Gastroesophageal sphincter (tissue), 3 donors: ENCODE measurements at regions not wholly inside any gene's neighbourhood (a gene's known extent, or its start where the extent isn't known, plus 50 kb on each side); places are given as distances from the start of the nearest gene placed in this dataset.

Experiments
- POLR2A ChIP-seq, 2 donors: fragments of 450-650 bp; IDR thresholded peaks; one replicate each; pipeline ENCODE4 v1.6.1; 2017; ENCODE audit warnings: antibody characterized with exemption in 2 of 2, mild to moderate bottlenecking in 2 of 2, moderate library complexity in 1 of 2
- TF ChIP-seq, protein P1 (sequence below), 4 experiments: fragments of 200-600 bp in 2 of 4; fragments of 450-650 bp in 2 of 4; sonication (generic) in 1 of 4; IDR thresholded peaks; one replicate each; pipeline ENCODE4 v1.5.1; 2017 to 2019; ENCODE audit warnings: antibody characterized with exemption in 4 of 4, mild to moderate bottlenecking in 2 of 4, moderate library complexity in 2 of 4

DNA sequence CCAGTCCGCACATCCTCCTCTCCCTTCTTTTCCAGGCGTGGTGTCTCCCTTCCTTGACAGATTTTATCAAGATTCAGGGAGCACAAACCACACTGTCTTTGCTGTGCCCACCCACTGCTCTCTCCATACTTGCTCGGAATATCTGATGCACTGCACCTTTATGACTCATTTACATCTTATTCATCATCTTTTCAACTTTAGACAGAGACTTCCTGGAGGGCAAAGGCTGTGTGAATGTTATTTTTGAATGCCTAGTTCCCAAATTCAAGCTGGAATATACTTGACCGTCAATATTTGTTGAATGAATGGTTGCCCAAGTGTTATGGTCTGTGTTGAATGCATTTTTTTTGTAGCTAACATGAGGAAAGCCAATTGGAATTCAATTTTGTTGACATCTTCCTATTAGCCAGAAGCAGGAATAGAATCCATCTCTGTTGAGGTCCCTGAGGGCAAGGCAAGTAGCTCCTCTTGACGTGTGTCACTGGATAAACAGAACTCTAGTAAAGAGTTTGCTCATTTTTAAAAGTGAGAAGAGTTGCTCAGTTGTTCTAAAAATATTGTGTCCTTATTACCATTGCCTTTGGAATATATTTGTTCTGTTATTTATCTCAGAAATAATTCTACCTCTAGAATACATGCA lies 95.0 kb downstream of the KLF6 start:
- TF ChIP-seq, protein P1, sequence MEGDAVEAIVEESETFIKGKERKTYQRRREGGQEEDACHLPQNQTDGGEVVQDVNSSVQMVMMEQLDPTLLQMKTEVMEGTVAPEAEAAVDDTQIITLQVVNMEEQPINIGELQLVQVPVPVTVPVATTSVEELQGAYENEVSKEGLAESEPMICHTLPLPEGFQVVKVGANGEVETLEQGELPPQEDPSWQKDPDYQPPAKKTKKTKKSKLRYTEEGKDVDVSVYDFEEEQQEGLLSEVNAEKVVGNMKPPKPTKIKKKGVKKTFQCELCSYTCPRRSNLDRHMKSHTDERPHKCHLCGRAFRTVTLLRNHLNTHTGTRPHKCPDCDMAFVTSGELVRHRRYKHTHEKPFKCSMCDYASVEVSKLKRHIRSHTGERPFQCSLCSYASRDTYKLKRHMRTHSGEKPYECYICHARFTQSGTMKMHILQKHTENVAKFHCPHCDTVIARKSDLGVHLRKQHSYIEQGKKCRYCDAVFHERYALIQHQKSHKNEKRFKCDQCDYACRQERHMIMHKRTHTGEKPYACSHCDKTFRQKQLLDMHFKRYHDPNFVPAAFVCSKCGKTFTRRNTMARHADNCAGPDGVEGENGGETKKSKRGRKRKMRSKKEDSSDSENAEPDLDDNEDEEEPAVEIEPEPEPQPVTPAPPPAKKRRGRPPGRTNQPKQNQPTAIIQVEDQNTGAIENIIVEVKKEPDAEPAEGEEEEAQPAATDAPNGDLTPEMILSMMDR (IDR thresholded peaks at IDR 0.05), result no peak
- no peak for TF ChIP-seq POLR2A (IDR thresholded peaks at IDR 0.05)
